ENCODE measurements at regions not wholly inside any gene's neighbourhood (a gene's known extent, or its start where the extent isn't known, plus 50 kb on each side); places are given as distances from the start of the nearest gene placed in this dataset.

DNA sequence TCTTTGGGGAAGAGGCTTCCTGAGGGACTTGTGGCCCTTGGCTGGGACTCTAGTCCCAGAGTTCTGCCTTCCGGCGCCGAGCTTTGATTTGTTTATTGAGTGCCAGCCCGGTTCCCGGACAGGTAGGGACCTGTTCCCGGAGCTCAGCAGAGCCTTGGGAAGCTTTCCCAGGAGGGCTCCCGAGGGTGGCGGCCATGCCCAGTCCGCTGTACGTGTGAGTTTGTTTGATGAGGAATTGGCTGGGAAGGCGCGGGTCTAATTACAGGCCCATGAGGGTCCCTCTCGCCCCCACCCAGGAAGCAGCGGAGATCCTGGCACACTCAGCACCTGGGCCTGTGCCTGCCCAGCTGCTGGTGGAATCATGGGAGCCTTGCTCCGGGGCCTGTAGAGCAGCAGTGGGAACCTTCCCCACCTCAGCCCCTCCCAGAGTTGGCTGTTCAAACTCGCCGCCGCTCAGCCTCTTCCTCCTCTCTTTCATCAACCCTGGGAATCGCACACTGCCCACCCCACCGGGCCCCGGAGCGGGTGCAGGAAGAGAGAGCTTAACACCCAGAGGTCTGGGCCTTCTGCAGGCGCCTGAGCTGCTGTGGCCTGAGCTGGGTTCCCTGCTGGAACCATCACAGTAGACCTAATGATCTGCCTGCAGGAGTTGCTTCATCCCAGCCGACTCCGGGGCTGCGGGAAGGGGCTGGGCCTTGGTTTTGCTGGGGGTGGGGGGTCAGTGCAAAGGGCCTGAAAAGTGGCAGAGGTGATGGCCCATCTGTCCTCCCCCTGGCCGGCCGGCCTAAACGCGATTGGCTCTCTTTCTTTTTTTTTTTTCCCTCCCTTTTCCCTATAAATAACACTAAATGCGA is 313.7 kb downstream of the SEC14L1 start:
- no peak for DNase-seq (ENCODE audit: low spot score)

GRCh38 chr17:77455111-77455890 is 314.5 kb downstream of the SEC14L1 start:
- DNase-seq (ENCODE audit: low spot score): no peak

DNA sequence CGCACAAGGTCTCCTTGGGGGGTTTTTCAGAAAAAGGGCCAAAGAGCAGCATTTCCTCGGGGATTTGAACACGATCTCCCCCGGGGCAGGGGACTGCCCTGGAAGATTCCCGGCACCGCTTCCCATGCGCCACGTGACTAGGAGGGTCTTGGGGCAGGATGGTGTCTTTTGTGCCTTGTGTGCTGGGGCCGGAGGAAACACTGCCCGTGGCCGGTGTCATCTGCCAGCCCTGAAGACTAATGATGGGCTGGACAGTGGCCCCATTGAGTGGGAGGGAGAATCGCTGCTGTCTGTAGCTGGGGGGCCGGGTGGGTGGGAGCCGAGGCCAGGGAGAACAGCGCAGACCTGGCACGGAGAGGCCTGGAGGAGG is 315.1 kb downstream of the SEC14L1 start:
- DNase-seq (ENCODE audit: low spot score): no peak

GRCh38 chr17:77456271-77456950 is 315.6 kb downstream of the SEC14L1 start:
- DNase-seq (ENCODE audit: low spot score): no peak

- DNase-seq (ENCODE audit: low spot score): no peak
Observed at GRCh38 chr17:77456951-77457548, 316.3 kb downstream of the SEC14L1 start.

GRCh38 chr17:77457572-77458201 is 316.9 kb downstream of the SEC14L1 start:
- no peak for DNase-seq (ENCODE audit: low spot score)

DNA sequence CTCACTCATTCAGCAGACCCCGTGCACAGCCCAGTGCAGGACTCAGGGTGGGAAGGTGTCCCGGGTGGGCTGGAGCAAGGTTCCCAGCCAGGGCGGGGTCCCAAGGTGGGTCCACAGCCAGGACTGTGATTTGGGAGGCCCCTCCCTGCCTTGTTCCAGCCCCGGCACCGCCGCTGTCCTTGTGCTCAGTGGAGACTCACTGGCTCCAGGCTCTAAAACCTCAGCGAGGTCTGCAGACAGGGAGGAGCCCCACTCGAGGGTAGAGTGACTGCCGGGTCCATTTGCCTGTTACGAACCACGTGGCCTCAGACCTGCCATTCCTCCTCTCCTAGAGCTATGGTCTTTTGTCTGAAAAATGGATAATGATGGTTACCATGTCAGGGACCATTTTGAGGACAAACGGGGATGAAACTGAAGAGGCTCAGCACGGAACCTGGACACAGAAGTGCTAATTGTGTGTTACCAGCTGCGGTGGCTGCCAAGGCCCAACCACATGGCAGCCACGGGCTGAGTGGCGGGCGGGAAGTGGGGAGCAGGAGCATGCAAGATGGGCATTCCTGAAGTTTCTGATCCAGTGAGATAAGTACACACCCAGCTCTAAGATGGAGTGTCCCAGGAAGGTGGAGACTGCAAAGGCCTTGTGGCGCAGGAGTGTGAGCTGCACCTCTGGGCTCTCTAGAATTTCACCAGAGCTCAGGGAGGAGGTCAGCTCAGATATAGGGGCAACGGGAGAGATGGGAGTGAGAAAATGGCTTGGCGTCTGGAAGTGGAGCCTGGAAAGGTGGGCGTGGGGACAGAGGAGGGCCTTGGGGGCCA is 317.6 kb downstream of the SEC14L1 start:
- DNase-seq (ENCODE audit: low spot score): no peak

DNA sequence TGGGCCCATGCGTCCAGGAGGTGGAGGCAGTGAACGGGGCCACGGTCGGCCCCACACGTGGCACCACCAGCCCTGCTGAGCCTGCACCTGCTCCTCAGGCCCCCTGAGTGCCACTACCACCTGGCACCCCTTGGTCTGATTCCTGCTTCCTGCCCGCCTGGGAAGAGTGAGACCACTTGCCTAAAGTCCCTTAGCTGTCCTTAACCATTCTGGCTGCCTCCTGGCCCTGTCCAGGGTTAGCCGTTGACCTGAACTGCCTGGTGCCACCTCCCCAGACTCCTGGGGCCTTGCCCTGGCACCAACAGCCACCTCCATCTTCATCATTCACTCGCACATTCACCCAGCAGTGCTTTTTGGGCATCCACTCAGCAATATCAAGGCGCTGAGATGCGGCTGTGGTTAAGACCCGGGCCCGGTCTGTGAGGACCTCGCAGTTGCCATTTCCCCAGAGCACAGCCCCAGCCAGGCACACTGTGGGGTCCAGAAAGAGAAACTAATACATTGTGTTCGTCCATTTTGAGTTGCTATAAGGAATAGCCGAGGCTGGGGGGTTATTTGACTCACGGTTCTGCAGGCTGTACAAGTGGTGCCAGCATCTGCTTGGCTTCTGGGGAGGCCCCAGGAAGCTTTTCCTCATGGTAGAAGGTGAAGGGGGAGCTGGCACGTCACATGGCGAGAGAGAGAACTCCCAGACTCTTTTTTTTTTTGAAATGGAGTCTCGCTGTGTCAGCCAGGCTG is 318.4 kb downstream of the SEC14L1 start:
- no peak for DNase-seq (ENCODE audit: low spot score)

GRCh38 chr17:77460514-77461046 is 319.8 kb downstream of the SEC14L1 start:
- DNase-seq (ENCODE audit: low spot score): no peak

- DNase-seq (ENCODE audit: low spot score): no peak
Observed at GRCh38 chr17:77461277-77462057, 320.7 kb downstream of the SEC14L1 start.

- no peak for DNase-seq (ENCODE audit: low spot score)
Observed at GRCh38 chr17:77462090-77462489, 321.3 kb downstream of the SEC14L1 start.

DNA sequence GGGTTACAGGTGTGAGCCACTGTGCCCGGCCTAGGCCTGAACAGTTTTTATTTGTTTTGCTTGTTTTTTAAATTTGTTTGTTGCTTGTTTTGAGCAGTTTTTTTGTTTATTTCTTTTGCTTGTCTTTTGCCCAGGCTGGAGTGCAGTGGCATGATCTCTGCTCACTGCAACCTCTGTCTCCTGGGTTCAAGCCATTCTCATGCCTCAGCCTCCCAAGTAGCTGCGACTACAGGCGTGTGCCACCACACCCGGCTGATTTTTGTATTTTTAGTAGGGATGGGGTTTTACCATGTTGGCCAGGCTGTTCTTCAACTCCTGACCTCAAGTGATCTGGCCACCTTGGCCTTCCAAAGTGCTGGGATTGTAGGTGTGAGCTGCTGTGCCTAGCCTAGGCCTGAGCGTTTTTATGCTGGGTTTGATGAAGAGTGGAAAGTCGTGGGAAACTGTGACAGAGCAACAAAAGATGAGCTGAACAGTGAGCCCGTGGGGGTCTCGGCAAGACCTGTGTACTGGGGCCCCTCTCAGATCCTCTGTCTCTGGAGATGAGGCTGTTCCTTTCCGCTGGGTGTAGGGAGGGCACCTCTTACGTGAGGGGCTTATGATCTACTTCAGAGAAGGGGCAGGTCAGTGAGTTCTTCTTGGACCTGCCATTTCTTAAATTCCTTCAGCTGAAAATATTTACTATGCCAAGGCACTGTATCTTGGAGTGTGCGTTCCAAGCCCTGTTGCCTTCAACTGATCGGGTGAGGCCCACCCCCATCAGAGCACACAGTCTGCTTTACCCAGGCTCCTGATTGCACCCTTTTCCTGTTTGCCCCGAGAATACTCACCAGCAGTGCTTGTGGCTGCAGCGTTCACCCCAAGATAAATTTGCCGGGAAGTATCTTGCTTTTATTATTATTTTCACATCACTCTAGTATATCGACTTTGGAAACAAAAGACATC is 322.1 kb downstream of the SEC14L1 start:
- no peak for DNase-seq (ENCODE audit: low spot score)

- DNase-seq (ENCODE audit: low spot score): no peak
Observed at GRCh38 chr17:77464988-77465357, 324.2 kb downstream of the SEC14L1 start.

DNA sequence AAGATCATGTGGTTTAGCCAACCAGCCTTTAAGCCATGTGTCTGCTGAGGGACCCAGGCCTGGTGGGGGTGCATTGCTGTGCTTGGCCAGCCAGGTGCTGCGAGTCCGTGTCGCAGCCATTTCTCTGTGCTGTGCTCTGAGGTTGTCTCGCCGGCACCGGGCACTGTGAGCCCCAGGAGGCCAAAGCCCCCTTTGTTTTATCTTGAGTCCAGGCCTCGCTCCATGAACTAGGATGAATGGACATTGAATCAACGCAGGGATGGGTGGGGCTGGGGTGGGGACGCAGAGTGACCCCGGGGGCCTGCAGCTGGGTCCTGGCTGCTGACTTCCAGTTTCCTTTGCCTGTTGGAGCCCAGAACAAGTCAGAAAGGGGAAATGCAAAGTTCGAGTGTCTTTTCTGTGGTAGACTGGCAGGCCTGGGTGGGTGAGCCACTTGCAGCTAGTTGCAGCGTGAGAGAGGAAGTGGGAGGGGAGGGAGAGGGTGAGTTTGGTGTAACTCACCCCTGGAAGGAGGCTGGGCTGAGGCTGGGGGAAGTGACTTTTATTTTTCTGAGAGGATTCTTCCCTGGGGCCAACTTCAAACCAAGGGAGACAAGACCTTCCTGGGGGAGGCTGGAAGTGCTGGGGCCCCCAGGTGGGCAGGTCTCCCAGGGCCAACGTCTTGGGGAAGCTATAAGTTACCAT is 324.7 kb downstream of the SEC14L1 start:
- DNase-seq (ENCODE audit: low spot score): no peak

- no peak for DNase-seq (ENCODE audit: low spot score)
Observed at GRCh38 chr17:77466140-77466539, 325.4 kb downstream of the SEC14L1 start.

- DNase-seq (ENCODE audit: low spot score): no peak
Observed at GRCh38 chr17:77466596-77467223, 325.9 kb downstream of the SEC14L1 start.

GRCh38 chr17:77467521-77467920 is 326.8 kb downstream of the SEC14L1 start:
- no peak for DNase-seq (ENCODE audit: low spot score)

Data from SK-N-DZ (cell line).